ENCODE measurements at regions not wholly inside any gene's neighbourhood (a gene's known extent, or its start where the extent isn't known, plus 50 kb on each side); places are given as distances from the start of the nearest gene placed in this dataset.

DNA sequence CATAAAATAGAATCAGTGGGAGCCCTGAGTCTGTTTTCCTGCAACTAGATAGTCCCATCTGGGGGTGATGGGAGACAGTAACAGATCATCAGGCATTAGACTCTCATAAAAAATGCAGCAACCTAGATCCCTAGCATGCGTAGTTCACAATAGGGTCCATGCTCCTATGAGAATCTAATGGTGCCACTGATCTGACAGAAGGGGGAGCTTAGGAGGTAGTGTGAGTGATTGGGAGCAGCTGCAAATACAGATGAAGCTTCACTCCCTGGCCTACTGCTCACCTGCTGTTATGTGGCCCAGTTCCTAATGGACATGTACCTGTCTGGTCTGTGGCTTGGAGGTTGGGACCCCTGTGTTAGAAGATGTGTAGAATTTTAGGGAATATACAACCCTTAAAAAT is 904.5 kb upstream of the EPHA7 start:
- no peak for TF ChIP-seq SIN3A (IDR thresholded peaks at IDR 0.05; ENCODE audit: borderline replicate concordance, insufficient read depth, low read length)
- TF ChIP-seq FOXP2 (optimal IDR thresholded peaks at IDR 0.05; ENCODE audit: borderline replicate concordance, extremely low read depth, extremely low read length, insufficient read depth): no peak
- no peak for TF ChIP-seq POLR2AphosphoS5 (IDR thresholded peaks at IDR 0.05; ENCODE audit: low read depth, low read length)
- no peak for TF ChIP-seq TAF1 (IDR thresholded peaks at IDR 0.05; ENCODE audit: borderline replicate concordance, insufficient read depth, low read length)
- no peak for TF ChIP-seq REST (IDR thresholded peaks at IDR 0.05; ENCODE audit: insufficient read depth in 1 of 2, low read depth in 2 of 2, low read length in 2 of 2)

GRCh38 chr6:94300424-94301144 is 881.2 kb upstream of the EPHA7 start:
- TF ChIP-seq FOXP2 (optimal IDR thresholded peaks at IDR 0.05; ENCODE audit: borderline replicate concordance, extremely low read depth, extremely low read length, insufficient read depth): no peak
- no peak for TF ChIP-seq SIN3A (IDR thresholded peaks at IDR 0.05; ENCODE audit: borderline replicate concordance, insufficient read depth, low read length)
- no peak for TF ChIP-seq TAF1 (IDR thresholded peaks at IDR 0.05; ENCODE audit: borderline replicate concordance, insufficient read depth, low read length)
- TF ChIP-seq REST (IDR thresholded peaks at IDR 0.05; ENCODE audit: insufficient read depth in 1 of 2, low read depth in 2 of 2, low read length in 2 of 2): no peak
- TF ChIP-seq POLR2AphosphoS5 (IDR thresholded peaks at IDR 0.05; ENCODE audit: low read depth, low read length): no peak

- no peak for TF ChIP-seq REST (IDR thresholded peaks at IDR 0.05; ENCODE audit: insufficient read depth in 1 of 2, low read depth in 2 of 2, low read length in 2 of 2)
- TF ChIP-seq SIN3A (IDR thresholded peaks at IDR 0.05; ENCODE audit: borderline replicate concordance, insufficient read depth, low read length): no peak
- TF ChIP-seq POLR2AphosphoS5 (IDR thresholded peaks at IDR 0.05; ENCODE audit: low read depth, low read length): no peak
- no peak for TF ChIP-seq FOXP2 (optimal IDR thresholded peaks at IDR 0.05; ENCODE audit: borderline replicate concordance, extremely low read depth, extremely low read length, insufficient read depth)
- TF ChIP-seq TAF1 (IDR thresholded peaks at IDR 0.05; ENCODE audit: borderline replicate concordance, insufficient read depth, low read length): no peak
Measured at GRCh38 chr6:94289131-94289530, 869.8 kb upstream of the EPHA7 start.

DNA sequence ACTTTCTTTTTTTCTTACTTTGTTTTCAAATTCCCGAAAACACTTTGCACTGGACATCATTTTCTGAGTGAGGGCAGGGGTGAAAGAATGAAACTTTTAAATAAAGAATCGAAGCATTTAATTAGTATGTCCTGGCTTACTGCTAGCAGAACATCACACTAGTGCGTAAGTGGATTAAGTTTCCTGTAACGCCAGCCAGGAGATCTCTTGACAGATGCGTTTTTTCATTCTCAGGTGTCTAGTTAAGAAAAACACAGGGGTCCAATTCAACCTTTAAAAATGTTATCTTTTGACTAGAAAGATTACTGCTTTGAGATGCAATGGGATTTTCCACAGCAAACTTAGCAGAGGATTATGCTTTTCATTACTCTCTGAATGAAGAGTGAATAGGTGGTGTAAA is 858.8 kb upstream of the EPHA7 start:
- no peak for TF ChIP-seq REST (IDR thresholded peaks at IDR 0.05; ENCODE audit: insufficient read depth in 1 of 2, low read depth in 2 of 2, low read length in 2 of 2)
- TF ChIP-seq TAF1 (IDR thresholded peaks at IDR 0.05; ENCODE audit: borderline replicate concordance, insufficient read depth, low read length): no peak
- no peak for TF ChIP-seq FOXP2 (optimal IDR thresholded peaks at IDR 0.05; ENCODE audit: borderline replicate concordance, extremely low read depth, extremely low read length, insufficient read depth)
- TF ChIP-seq POLR2AphosphoS5 (IDR thresholded peaks at IDR 0.05; ENCODE audit: low read depth, low read length): no peak
- TF ChIP-seq SIN3A (IDR thresholded peaks at IDR 0.05; ENCODE audit: borderline replicate concordance, insufficient read depth, low read length): no peak

Measured in PFSK-1 (cell line).